ENCODE measurements at regions not wholly inside any gene's neighbourhood (a gene's known extent, or its start where the extent isn't known, plus 50 kb on each side); places are given as distances from the start of the nearest gene placed in this dataset.

DNA sequence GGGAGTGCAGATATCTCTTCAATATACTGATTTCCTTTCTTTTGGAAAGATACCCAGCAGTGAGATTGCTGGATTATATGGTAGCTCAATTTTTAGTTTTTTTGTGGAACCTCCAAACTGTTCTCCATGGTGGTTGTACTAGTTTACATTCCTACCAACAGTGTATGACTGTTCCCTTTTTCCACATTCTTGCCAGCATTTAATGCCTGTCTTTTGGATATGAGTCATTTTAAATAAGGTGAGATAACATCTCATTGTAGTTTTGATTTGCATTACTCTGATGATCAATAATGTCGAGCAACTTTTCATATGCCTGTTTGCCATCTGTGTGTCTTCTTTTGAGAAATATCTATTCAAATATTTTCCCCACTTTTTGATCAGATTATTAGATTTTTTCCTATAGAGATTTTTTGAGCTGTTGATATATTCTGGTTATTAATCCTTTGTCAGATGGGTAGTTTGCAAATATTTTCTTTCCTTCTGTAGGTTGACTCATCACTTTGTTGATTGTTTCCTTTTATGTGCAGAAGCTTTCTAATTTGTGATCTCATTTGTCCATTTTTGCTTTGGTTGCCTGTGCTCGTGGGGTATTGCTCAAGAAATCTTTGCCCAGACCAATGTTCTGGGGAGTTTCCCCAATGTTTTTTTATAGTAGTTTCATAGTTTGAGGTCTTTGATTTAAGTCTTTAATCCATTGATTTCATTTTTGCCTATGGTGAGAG, 552.7 kb downstream of the ZNF674 start:
- Histone ChIP-seq H3K4me1 (ENCODE audit: insufficient read depth, low read length) (no peaks in the 10 kb centered on the region), H3K27me3 (ENCODE audit: insufficient read depth, low read length) (no peaks in the 10 kb centered on the region), H4K8ac (replicated peaks; ENCODE audit: insufficient read length, low read depth, low read length) (no peak overlapping the region), H3K27ac (ENCODE audit: insufficient read length, low read depth, low read length) (no peak overlapping the region), H3T11ph (ENCODE audit: low read length) (no peak overlapping the region), H3K79me1 (ENCODE audit: insufficient read depth, low read depth, low read length, poor library complexity, severe bottlenecking) (no peaks in the 10 kb centered on the region), H3K23ac (ENCODE audit: insufficient read length, low read depth, low read length) (no peak overlapping the region), H2BK5ac (ENCODE audit: insufficient read length, low read length) (no peak overlapping the region), H3K79me2 (ENCODE audit: insufficient read depth, low read length) (no peaks in the 10 kb centered on the region), H4K91ac (ENCODE audit: insufficient read length, low read depth, low read length) (no peak overlapping the region), H3K18ac (ENCODE audit: insufficient read length, low read depth, low read length) (no peak overlapping the region), H3K14ac (ENCODE audit: insufficient read depth, low read length) (no peak overlapping the region), H3K9ac (ENCODE audit: extremely low read depth, insufficient read length, low read length) (no peak overlapping the region), H4K5ac (ENCODE audit: insufficient read length, low read depth, low read length) (no peak overlapping the region), H3K56ac (ENCODE audit: insufficient read length, low read depth, low read length) (no peak overlapping the region), H3K9me3 (ENCODE audit: control insufficient read depth, low read depth, low read length) (no peaks in the 10 kb centered on the region), H2BK12ac (ENCODE audit: insufficient read length, low read depth, low read length) (no peak overlapping the region), H2BK20ac (ENCODE audit: low read depth, low read length, poor library complexity, severe bottlenecking) (no peak overlapping the region), H2AFZ (ENCODE audit: low read length) (no peak overlapping the region), H3K23me2 (ENCODE audit: insufficient read length, low read depth, low read length, poor library complexity, severe bottlenecking) (no peaks in the 10 kb centered on the region), H2BK120ac (ENCODE audit: low read depth, low read length, poor library complexity, severe bottlenecking) (no peak overlapping the region), H3K4me2 (ENCODE audit: insufficient read depth, insufficient read length, low read length) (no peak overlapping the region), H4K20me1 (ENCODE audit: control insufficient read depth, insufficient read depth, insufficient read length) (no peaks in the 10 kb centered on the region), H2BK15ac (ENCODE audit: low read depth, low read length) (no peak overlapping the region), H3K4ac (ENCODE audit: low read depth, low read length) (no peak overlapping the region), H2AK5ac (ENCODE audit: insufficient read length, low read length) (no peak overlapping the region)
- H3K9me3 Mint-ChIP-seq, result peaks cover 64 to 77% of the 10 kb centered on the region in 2 experiments
- no peak for TF ChIP-seq CTCF (conservative IDR thresholded peaks at IDR 0.05)
- DNase-seq, result no peak
- no CpG with 5 or more reads among the region's 2 CpGs for WGBS (ENCODE audit: extremely low coverage, insufficient read length, low lambda C conversion rate)
- no peak overlapping the region for H3K4me3 Mint-ChIP-seq
- H3K27me3 Mint-ChIP-seq (ENCODE audit: low read depth), result no peaks in the 10 kb centered on the region; the same call in 1 of the 2 replicates
- peaks cover 2 to 4% of the 10 kb centered on the region in 2 experiments; a peak in 1 of 4 replicates for H3K4me1 Mint-ChIP-seq
- no peak overlapping the region for H3K27ac Mint-ChIP-seq
- H3K36me3 Mint-ChIP-seq (ENCODE audit: insufficient read depth in 1 of 3, low read depth in 3 of 3), result peaks cover 0 to 14% (median 14%) of the 10 kb centered on the region in 3 experiments; a peak in 3 of 7 replicates
